ENCODE measurements at regions not wholly inside any gene's neighbourhood (a gene's known extent, or its start where the extent isn't known, plus 50 kb on each side); places are given as distances from the start of the nearest gene placed in this dataset.

DNA sequence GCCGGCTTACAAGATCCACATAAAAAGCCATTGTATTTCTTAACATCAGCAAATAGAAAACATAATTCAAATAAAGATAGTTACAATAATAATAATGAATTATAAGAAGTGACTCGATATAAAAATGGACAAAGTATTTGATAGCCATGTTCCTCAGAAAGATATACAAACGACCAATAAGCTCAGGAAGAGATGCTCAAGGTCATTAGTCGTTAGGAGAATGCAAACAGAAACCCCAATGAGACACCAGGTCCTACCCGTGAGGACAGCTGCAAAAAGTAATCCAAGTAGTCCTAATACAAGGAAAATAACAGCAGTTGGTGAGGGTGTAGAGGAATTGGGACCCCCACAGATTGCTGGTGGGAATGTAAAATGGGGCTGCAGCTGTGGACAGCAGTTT is 54.2 kb upstream of the INPP5A start:
- TF ChIP-seq, protein P1, sequence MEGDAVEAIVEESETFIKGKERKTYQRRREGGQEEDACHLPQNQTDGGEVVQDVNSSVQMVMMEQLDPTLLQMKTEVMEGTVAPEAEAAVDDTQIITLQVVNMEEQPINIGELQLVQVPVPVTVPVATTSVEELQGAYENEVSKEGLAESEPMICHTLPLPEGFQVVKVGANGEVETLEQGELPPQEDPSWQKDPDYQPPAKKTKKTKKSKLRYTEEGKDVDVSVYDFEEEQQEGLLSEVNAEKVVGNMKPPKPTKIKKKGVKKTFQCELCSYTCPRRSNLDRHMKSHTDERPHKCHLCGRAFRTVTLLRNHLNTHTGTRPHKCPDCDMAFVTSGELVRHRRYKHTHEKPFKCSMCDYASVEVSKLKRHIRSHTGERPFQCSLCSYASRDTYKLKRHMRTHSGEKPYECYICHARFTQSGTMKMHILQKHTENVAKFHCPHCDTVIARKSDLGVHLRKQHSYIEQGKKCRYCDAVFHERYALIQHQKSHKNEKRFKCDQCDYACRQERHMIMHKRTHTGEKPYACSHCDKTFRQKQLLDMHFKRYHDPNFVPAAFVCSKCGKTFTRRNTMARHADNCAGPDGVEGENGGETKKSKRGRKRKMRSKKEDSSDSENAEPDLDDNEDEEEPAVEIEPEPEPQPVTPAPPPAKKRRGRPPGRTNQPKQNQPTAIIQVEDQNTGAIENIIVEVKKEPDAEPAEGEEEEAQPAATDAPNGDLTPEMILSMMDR (IDR thresholded peaks at IDR 0.05), result no peak
- TF ChIP-seq POLR2A (IDR thresholded peaks at IDR 0.05) (no peak), POLR2AphosphoS5 (IDR thresholded peaks at IDR 0.05) (no peak)
- WGBS, result 76% methylated on average over 5 of the region's 5 CpGs
- Histone ChIP-seq H3K36me3 (no peaks in the 10 kb centered on the region), H3K4me3 (no peak overlapping the region), H3K27ac (no peak overlapping the region), H3K9me3 (no peaks in the 10 kb centered on the region), H3K4me1 (replicated peaks) (no peaks in the 10 kb centered on the region), H3K27me3 (replicated peaks; ENCODE audit: insufficient read depth) (no peaks in the 10 kb centered on the region)
- no peak for DNase-seq (ENCODE audit: low spot score)
- intact Hi-C loops (cut with DNase I), result no loop called here

DNA sequence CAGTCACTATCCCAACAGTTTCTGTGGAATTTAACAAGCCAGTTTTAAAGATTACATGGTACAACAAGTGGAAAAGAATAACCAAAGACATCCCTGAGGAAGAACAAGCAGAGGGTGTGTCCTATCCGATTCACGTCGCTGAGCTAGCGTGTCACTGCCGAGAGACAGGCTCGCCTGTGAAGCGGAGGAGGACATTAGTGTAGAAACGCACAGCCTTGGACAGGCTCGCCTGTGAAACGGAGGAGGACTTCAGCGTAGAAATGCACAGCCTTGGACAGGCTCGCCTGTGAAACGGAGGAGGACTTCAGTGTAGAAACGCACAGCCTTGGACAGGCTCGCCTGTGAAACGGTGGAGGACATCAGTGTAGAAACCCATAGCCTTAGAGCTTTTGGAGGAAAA is 52.7 kb upstream of the INPP5A start:
- Histone ChIP-seq H3K4me3 (no peak overlapping the region), H3K27ac (no peak overlapping the region), H3K36me3 (no peaks in the 10 kb centered on the region), H3K27me3 (replicated peaks; ENCODE audit: insufficient read depth) (no peaks in the 10 kb centered on the region), H3K4me1 (replicated peaks) (no peaks in the 10 kb centered on the region), H3K9me3 (no peaks in the 10 kb centered on the region)
- no peak for TF ChIP-seq POLR2A (IDR thresholded peaks at IDR 0.05)
- TF ChIP-seq POLR2AphosphoS5 (IDR thresholded peaks at IDR 0.05), result no peak
- TF ChIP-seq, protein P1 (IDR thresholded peaks at IDR 0.05), result no peak
- no peak for DNase-seq (ENCODE audit: low spot score)
- intact Hi-C loops (cut with DNase I), result no loop called here
- WGBS, result 77% methylated on average over 16 of the region's 16 CpGs

DNA sequence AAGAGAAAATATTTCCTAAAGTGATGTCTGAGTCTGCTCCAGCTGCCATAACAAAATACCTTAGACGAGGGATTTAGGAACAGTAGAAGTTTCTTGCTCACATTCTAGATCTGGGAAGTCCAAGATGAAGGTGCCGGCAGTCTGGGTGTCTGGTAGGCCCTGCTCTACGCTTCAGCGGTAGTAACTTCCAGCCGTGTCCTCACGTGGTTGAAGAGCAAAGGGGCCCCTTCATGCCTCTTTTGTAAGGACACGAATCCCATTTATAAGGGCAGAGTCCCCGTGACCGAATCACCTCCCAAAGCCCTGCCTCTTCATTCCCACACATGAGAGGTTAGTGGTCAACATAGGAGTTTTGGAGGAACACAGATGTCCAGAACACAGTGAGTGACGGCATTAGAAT is 52.2 kb upstream of the INPP5A start:
- Histone ChIP-seq H3K27me3 (replicated peaks; ENCODE audit: insufficient read depth) (no peaks in the 10 kb centered on the region), H3K4me3 (no peak overlapping the region), H3K4me1 (replicated peaks) (no peaks in the 10 kb centered on the region), H3K9me3 (no peaks in the 10 kb centered on the region), H3K36me3 (no peaks in the 10 kb centered on the region), H3K27ac (no peak overlapping the region)
- intact Hi-C loops (cut with DNase I), result no loop called here
- DNase-seq (ENCODE audit: low spot score), result no peak
- 92% methylated on average over 10 of the region's 10 CpGs for WGBS
- TF ChIP-seq POLR2A (IDR thresholded peaks at IDR 0.05), result no peak
- TF ChIP-seq, protein P1 (IDR thresholded peaks at IDR 0.05), result no peak
- TF ChIP-seq POLR2AphosphoS5 (IDR thresholded peaks at IDR 0.05), result no peak

DNA sequence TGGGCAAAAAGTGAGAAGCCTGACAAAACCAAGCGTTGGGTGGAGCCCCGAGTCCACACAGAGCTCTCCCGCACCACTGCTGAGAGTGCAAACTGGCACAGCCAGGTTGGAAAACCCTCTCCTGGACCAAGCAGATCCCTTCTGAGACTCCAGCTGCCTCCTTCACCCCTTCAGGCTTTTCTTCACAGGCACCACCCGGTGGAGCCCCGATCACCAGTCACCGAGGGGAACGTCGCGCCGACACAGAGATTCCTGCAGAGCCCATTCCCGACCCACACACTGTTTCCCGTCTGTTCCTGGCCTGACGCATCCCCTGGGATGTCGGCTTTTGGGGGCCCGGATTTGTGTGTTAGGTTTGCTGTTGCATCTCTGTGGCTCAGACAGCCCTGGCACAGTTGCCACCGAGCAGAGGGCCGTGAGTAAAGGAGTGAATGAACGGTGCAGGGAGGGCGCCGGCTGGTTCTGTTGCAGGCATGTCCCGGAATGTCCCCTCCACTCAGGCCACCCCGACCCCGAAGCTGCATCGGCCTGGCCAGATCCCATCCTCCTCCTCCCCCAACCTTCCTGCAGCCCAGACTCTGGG is 51.0 kb upstream of the INPP5A start:
- Histone ChIP-seq H3K9me3 (no peaks in the 10 kb centered on the region), H3K36me3 (no peaks in the 10 kb centered on the region), H3K27ac (no peak overlapping the region), H3K27me3 (replicated peaks; ENCODE audit: insufficient read depth) (no peaks in the 10 kb centered on the region), H3K4me3 (no peak overlapping the region), H3K4me1 (replicated peaks) (no peaks in the 10 kb centered on the region)
- no peak for DNase-seq (ENCODE audit: low spot score)
- intact Hi-C loops (cut with DNase I), result no loop called here
- WGBS, result 89% methylated on average over 24 of the region's 24 CpGs
- TF ChIP-seq POLR2A (IDR thresholded peaks at IDR 0.05), result no peak
- no peak for TF ChIP-seq POLR2AphosphoS5 (IDR thresholded peaks at IDR 0.05)
- TF ChIP-seq, protein P1 (IDR thresholded peaks at IDR 0.05), result no peak

Measured in prostate gland (tissue), 2 donors.